ENCODE measurements at regions not wholly inside any gene's neighbourhood (a gene's known extent, or its start where the extent isn't known, plus 50 kb on each side); places are given as distances from the start of the nearest gene placed in this dataset.

- Histone ChIP-seq H3K27ac (ENCODE audit: insufficient read depth, low read length) (no peak overlapping the region), H2BK5ac (ENCODE audit: low read depth, low read length, poor library complexity, severe bottlenecking) (no peak overlapping the region), H3K14ac (replicated peaks; ENCODE audit: low read depth, low read length) (no peak overlapping the region), H4K8ac (ENCODE audit: low read depth in 2 of 2, low read length in 2 of 2) (no peak overlapping the region), H3K23ac (ENCODE audit: low read depth, low read length) (no peak overlapping the region), H4K20me1 (ENCODE audit: insufficient read depth, low read length) (no peaks in the 10 kb centered on the region), H3K4me1 (ENCODE audit: control insufficient read depth, insufficient read depth, low read length) (no peaks in the 10 kb centered on the region), H3K36me3 (ENCODE audit: control insufficient read depth, insufficient read depth, low read length) (no peaks in the 10 kb centered on the region), H3K9me1 (ENCODE audit: insufficient read depth, low read length) (no peaks in the 10 kb centered on the region), H4K5ac (ENCODE audit: low read depth, low read length) (no peak overlapping the region), H4K91ac (ENCODE audit: insufficient read depth, low read depth, low read length) (no peak overlapping the region), H3K4me2 (ENCODE audit: low read depth, low read length) (no peak overlapping the region), H3K27me3 (ENCODE audit: control insufficient read depth, insufficient read depth, low read length) (no peaks in the 10 kb centered on the region), H3K56ac (ENCODE audit: extremely low read depth, insufficient read depth, low read length) (no peak overlapping the region), H3K9ac (ENCODE audit: low read depth, low read length) (no peak overlapping the region), H2BK120ac (ENCODE audit: low read depth, low read length) (no peak overlapping the region), H2AK9ac (replicated peaks; ENCODE audit: low read depth, low read length, poor library complexity) (no peak overlapping the region), H2AK5ac (ENCODE audit: low read depth, low read length) (no peak overlapping the region), H2AFZ (replicated peaks; ENCODE audit: low read length, poor library complexity) (no peak overlapping the region), H3K79me1 (ENCODE audit: low read depth in 1 of 2, low read length in 2 of 2) (no peaks in the 10 kb centered on the region), H3K18ac (ENCODE audit: low read depth, low read length) (no peak overlapping the region), H2BK15ac (ENCODE audit: low read depth, low read length) (no peak overlapping the region), H2BK20ac (ENCODE audit: low read depth, low read length) (no peak overlapping the region), H3K9me3 (ENCODE audit: control insufficient read depth, insufficient read depth, low read length) (no peaks in the 10 kb centered on the region), H3K4ac (ENCODE audit: low read depth, low read length) (no peak overlapping the region), H3K4me3 (ENCODE audit: insufficient read depth, low read depth, low read length) (no peak overlapping the region)
- POLR2A ChIA-PET (ENCODE audit: unreplicated experiment) = no interaction called here
- intact Hi-C loops (cut with micrococcal nuclease) (no loop called here), in situ Hi-C loops (cut with MboI; ENCODE audit: low sequenced_read_pairs) (no loop called here), dilution Hi-C loops (cut with HindIII; ENCODE audit: low sequenced_read_pairs, unreplicated experiment) (no loop called here)
- BruUV-seq (replicated peaks) = no TSS peak
- CTCF ChIA-PET = no interaction called here
- ATAC-seq (ENCODE audit: low read depth) = no peak
- TF ChIP-seq SMC3 (IDR thresholded peaks at IDR 0.05; ENCODE audit: low read depth, low read length) = no peak
- TF ChIP-seq, protein P1, sequence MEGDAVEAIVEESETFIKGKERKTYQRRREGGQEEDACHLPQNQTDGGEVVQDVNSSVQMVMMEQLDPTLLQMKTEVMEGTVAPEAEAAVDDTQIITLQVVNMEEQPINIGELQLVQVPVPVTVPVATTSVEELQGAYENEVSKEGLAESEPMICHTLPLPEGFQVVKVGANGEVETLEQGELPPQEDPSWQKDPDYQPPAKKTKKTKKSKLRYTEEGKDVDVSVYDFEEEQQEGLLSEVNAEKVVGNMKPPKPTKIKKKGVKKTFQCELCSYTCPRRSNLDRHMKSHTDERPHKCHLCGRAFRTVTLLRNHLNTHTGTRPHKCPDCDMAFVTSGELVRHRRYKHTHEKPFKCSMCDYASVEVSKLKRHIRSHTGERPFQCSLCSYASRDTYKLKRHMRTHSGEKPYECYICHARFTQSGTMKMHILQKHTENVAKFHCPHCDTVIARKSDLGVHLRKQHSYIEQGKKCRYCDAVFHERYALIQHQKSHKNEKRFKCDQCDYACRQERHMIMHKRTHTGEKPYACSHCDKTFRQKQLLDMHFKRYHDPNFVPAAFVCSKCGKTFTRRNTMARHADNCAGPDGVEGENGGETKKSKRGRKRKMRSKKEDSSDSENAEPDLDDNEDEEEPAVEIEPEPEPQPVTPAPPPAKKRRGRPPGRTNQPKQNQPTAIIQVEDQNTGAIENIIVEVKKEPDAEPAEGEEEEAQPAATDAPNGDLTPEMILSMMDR (conservative IDR thresholded peaks at IDR 0.05; ENCODE audit: low read depth, low read length) = no peak
- no peak for TF ChIP-seq MAFK (IDR thresholded peaks at IDR 0.05; ENCODE audit: low read depth, low read length)
- no peak for TF ChIP-seq CEBPB (IDR thresholded peaks at IDR 0.05; ENCODE audit: low read depth, low read length)
- no peak for TF ChIP-seq FOS (IDR thresholded peaks at IDR 0.05; ENCODE audit: low read depth, low read length)
- TF ChIP-seq BHLHE40 (IDR thresholded peaks at IDR 0.05; ENCODE audit: low read depth, low read length) = no peak
- no peak for TF ChIP-seq MAZ (IDR thresholded peaks at IDR 0.05; ENCODE audit: borderline replicate concordance, low read depth, low read length)
- no peak for TF ChIP-seq ELK1 (IDR thresholded peaks at IDR 0.05; ENCODE audit: borderline replicate concordance, low read depth, low read length)
- no peak for TF ChIP-seq MXI1 (IDR thresholded peaks at IDR 0.05; ENCODE audit: borderline replicate concordance, low read depth, low read length)
- DNase-seq = no peak
Observed at GRCh38 chr5:128885649-128886255, 79.5 kb upstream of the SLC27A6 start.
